Type B pancreatic cell (in vitro differentiated cells): ENCODE measurements at regions not wholly inside any gene's neighbourhood (a gene's known extent, or its start where the extent isn't known, plus 50 kb on each side); places are given as distances from the start of the nearest gene placed in this dataset.
"Not testable (repeated sequence)": the region's sequence is repeated elsewhere in the genome, so short reads cannot be mapped to it uniquely, and the experiment has no call there.

ENCODE experiments used
- DNase-seq: peaks from one replicate; pipeline ENCODE4 v3.0.0; 2021; ENCODE audit warnings: mixed read lengths; ENCODE audit not compliant: unreplicated experiment; ENCODE audit errors: extremely low spot score
- H3K27ac Mint-ChIP-seq: 2 replicates; pipeline ENCODE4 v1.8.0; 2021; ENCODE audit warnings: mild to moderate bottlenecking, mixed read lengths
- H3K27me3 Mint-ChIP-seq: 2 replicates; pipeline ENCODE4 v1.8.0; 2021; ENCODE audit warnings: mixed read lengths
- H3K36me3 Mint-ChIP-seq: 2 replicates; pipeline ENCODE4 v1.8.0; 2021; ENCODE audit warnings: mixed read lengths
- H3K4me1 Mint-ChIP-seq: one replicate; pipeline ENCODE4 v1.8.0; 2021; ENCODE audit warnings: mixed read lengths; ENCODE audit not compliant: unreplicated experiment
- H3K4me3 Mint-ChIP-seq: 2 replicates; pipeline ENCODE4 v1.8.0; 2021; ENCODE audit warnings: mild to moderate bottlenecking, mixed read lengths
- H3K9me3 Mint-ChIP-seq: 2 replicates; pipeline ENCODE4 v1.8.0; 2021; ENCODE audit warnings: mixed read lengths
- CTCF ChIP-seq: fragments of 200-600 bp; sonication (generic); conservative IDR thresholded peaks from 2 replicates; pipeline ENCODE4 v1.5.0; 2021; ENCODE audit warnings: antibody characterized with exemption, mild to moderate bottlenecking

GRCh38 chr2:133865141-133865540 is 296.9 kb upstream of the NCKAP5 start:
- H3K4me1 Mint-ChIP-seq, result no peaks in the 10 kb centered on the region
- H3K27ac Mint-ChIP-seq, result no peak overlapping the region
- TF ChIP-seq CTCF, result no peak
- H3K9me3 Mint-ChIP-seq, result peaks cover 5% of the 10 kb centered on the region
- DNase-seq, result no peak
- H3K4me3 Mint-ChIP-seq, result no peak overlapping the region
- H3K27me3 Mint-ChIP-seq, result peaks cover 3% of the 10 kb centered on the region
- no peaks in the 10 kb centered on the region for H3K36me3 Mint-ChIP-seq

- no peak overlapping the region for H3K4me3 Mint-ChIP-seq
- no peak for DNase-seq
- peaks cover 5% of the 10 kb centered on the region for H3K9me3 Mint-ChIP-seq
- no peak for TF ChIP-seq CTCF
- H3K36me3 Mint-ChIP-seq, result no peaks in the 10 kb centered on the region
- H3K4me1 Mint-ChIP-seq, result no peaks in the 10 kb centered on the region
- no peak overlapping the region for H3K27ac Mint-ChIP-seq
- peaks cover 3% of the 10 kb centered on the region for H3K27me3 Mint-ChIP-seq
Measured at GRCh38 chr2:133867166-133867565, 298.9 kb upstream of the NCKAP5 start.

GRCh38 chr2:133871545-133872209 is 303.4 kb upstream of the NCKAP5 start:
- TF ChIP-seq CTCF, result no peak
- H3K27me3 Mint-ChIP-seq, result no peaks in the 10 kb centered on the region
- H3K36me3 Mint-ChIP-seq, result no peaks in the 10 kb centered on the region
- DNase-seq, result no peak
- H3K4me1 Mint-ChIP-seq, result no peaks in the 10 kb centered on the region
- no peak overlapping the region for H3K27ac Mint-ChIP-seq
- no peak overlapping the region for H3K4me3 Mint-ChIP-seq
- H3K9me3 Mint-ChIP-seq, result peaks cover 5% of the 10 kb centered on the region

GRCh38 chr2:133878326-133878725 is 310.1 kb upstream of the NCKAP5 start:
- no peaks in the 10 kb centered on the region for H3K4me1 Mint-ChIP-seq
- H3K36me3 Mint-ChIP-seq, result no peaks in the 10 kb centered on the region
- no peak for DNase-seq
- no peak for TF ChIP-seq CTCF
- H3K27me3 Mint-ChIP-seq, result peaks cover 26% of the 10 kb centered on the region
- no peak overlapping the region for H3K4me3 Mint-ChIP-seq
- H3K9me3 Mint-ChIP-seq, result no peaks in the 10 kb centered on the region
- no peak overlapping the region for H3K27ac Mint-ChIP-seq

GRCh38 chr2:133879703-133880102 is 311.4 kb upstream of the NCKAP5 start:
- Mint-ChIP-seq H3K27ac (no peak overlapping the region), H3K27me3 (peaks cover 29% of the 10 kb centered on the region), H3K4me3 (no peak overlapping the region), H3K9me3 (no peaks in the 10 kb centered on the region), H3K4me1 (no peaks in the 10 kb centered on the region), H3K36me3 (no peaks in the 10 kb centered on the region)
- no peak for TF ChIP-seq CTCF
- DNase-seq, result no peak

GRCh38 chr2:133882159-133882558 is 313.9 kb upstream of the NCKAP5 start:
- H3K9me3 Mint-ChIP-seq, H3K36me3 Mint-ChIP-seq, H3K4me3 Mint-ChIP-seq, DNase-seq, H3K4me1 Mint-ChIP-seq, H3K27ac Mint-ChIP-seq: not testable (repeated sequence)
- peaks cover 34% of the 10 kb centered on the region for H3K27me3 Mint-ChIP-seq
